ENCODE measurements at regions not wholly inside any gene's neighbourhood (a gene's known extent, or its start where the extent isn't known, plus 50 kb on each side); places are given as distances from the start of the nearest gene placed in this dataset.

GRCh38 chr1:104264521-104264920 is 514.8 kb downstream of the AMY1C start:
- intact Hi-C loops (cut with micrococcal nuclease; ENCODE audit: unreplicated experiment) (loop anchor here (5.0 kb wide), 1 partner anchor 477 kb away; no protein-coding TSS in a partner anchor), in situ Hi-C loops (cut with HindIII; ENCODE audit: extremely low pct_ligation_motif_present, low pct_unique_long_range_greater_than_20kb) (no loop called here)
- H3K9ac ChIP-seq (ENCODE audit: insufficient read depth, low read depth, low read length), result no peak overlapping the region
- H3K4me2 ChIP-seq (ENCODE audit: low read depth, low read length), result no peak overlapping the region
- no peak overlapping the region for H3K27ac ChIP-seq (ENCODE audit: extremely low read length, insufficient read depth, low read length)
- 0 out of 2 replicates have a peak, but pooled peaks cover 6% of the 10 kb centered on the region for H3K9me3 ChIP-seq (ENCODE audit: low read length)
- H3K79me2 ChIP-seq (ENCODE audit: insufficient read depth, low read length), result no peaks in the 10 kb centered on the region
- ATAC-seq (no peak), DNase-seq (ENCODE audit: low spot score) (no peak), FAIRE-seq (no peak)
- BruUV-seq (replicated peaks), result no TSS peak
- no peaks in the 10 kb centered on the region for H3K36me3 ChIP-seq (replicated peaks in 1 of 2; ENCODE audit: control insufficient read depth in 1 of 2, insufficient read depth in 2 of 2, low read length in 2 of 2)
- TF ChIP-seq ZNF710 (CRISPR knock-in tag; IDR thresholded peaks at IDR 0.05; ENCODE audit: borderline replicate concordance), result no peak
- TF ChIP-seq ZNF44 (CRISPR knock-in tag; IDR thresholded peaks at IDR 0.05), result no peak
- no peak for TF ChIP-seq NR2F2 (IDR thresholded peaks at IDR 0.05; ENCODE audit: borderline replicate concordance, low read depth)
- TF ChIP-seq AKAP8 (CRISPR knock-in tag; IDR thresholded peaks at IDR 0.05), result no peak
- TF ChIP-seq RXRA (CRISPR knock-in tag; IDR thresholded peaks at IDR 0.05), result no peak
- TF ChIP-seq FOXC1 (CRISPR knock-in tag; IDR thresholded peaks at IDR 0.05; ENCODE audit: borderline replicate concordance), result no peak
- no peak overlapping the region for H2AFZ ChIP-seq (ENCODE audit: low read length)
- no peak overlapping the region for H3K4me3 ChIP-seq (replicated peaks in 1 of 3; ENCODE audit: insufficient read depth in 1 of 3, low read depth in 2 of 3, low read length in 3 of 3)
- H3K4me1 ChIP-seq (ENCODE audit: insufficient read depth, low read length), result no peaks in the 10 kb centered on the region
- H4K20me1 ChIP-seq (ENCODE audit: insufficient read depth, low read length), result no peaks in the 10 kb centered on the region
- POLR2A ChIA-PET, result no interaction called here
- CTCF ChIA-PET (ENCODE audit: low intra/inter-chr PET ratio, low total read pairs), result no interaction called here
- no peaks in the 10 kb centered on the region for H3K27me3 ChIP-seq (ENCODE audit: control insufficient read depth in 1 of 2, insufficient read depth in 2 of 2, low read length in 2 of 2)
- 4% methylated on average over 2 of the region's 2 CpGs for WGBS (ENCODE audit: low lambda C conversion rate)

- Histone ChIP-seq H3K9ac (ENCODE audit: insufficient read depth, low read depth, low read length) (no peak overlapping the region), H2AFZ (ENCODE audit: low read length) (no peak overlapping the region), H3K4me1 (ENCODE audit: insufficient read depth, low read length) (no peaks in the 10 kb centered on the region), H4K20me1 (ENCODE audit: insufficient read depth, low read length) (no peaks in the 10 kb centered on the region), H3K4me2 (ENCODE audit: low read depth, low read length) (no peak overlapping the region), H3K27ac (ENCODE audit: extremely low read length, insufficient read depth, low read length) (no peak overlapping the region), H3K9me3 (ENCODE audit: low read length) (0 out of 2 replicates have a peak, but pooled peaks cover 6% of the 10 kb centered on the region), H3K36me3 (replicated peaks in 1 of 2; ENCODE audit: control insufficient read depth in 1 of 2, insufficient read depth in 2 of 2, low read length in 2 of 2) (no peaks in the 10 kb centered on the region), H3K79me2 (ENCODE audit: insufficient read depth, low read length) (no peaks in the 10 kb centered on the region), H3K27me3 (ENCODE audit: control insufficient read depth in 1 of 2, insufficient read depth in 2 of 2, low read length in 2 of 2) (no peaks in the 10 kb centered on the region), H3K4me3 (replicated peaks in 1 of 3; ENCODE audit: insufficient read depth in 1 of 3, low read depth in 2 of 3, low read length in 3 of 3) (no peak overlapping the region)
- in situ Hi-C loops (cut with HindIII; ENCODE audit: extremely low pct_ligation_motif_present, low pct_unique_long_range_greater_than_20kb) (no loop called here), intact Hi-C loops (cut with micrococcal nuclease; ENCODE audit: unreplicated experiment) (no loop called here)
- DNase-seq (ENCODE audit: low spot score), result no peak
- ChIA-PET POLR2A (no interaction called here), CTCF (ENCODE audit: low intra/inter-chr PET ratio, low total read pairs) (no interaction called here)
- BruUV-seq (replicated peaks), result no TSS peak
- no peak for FAIRE-seq
- 4% methylated on average over 4 of the region's 4 CpGs for WGBS (ENCODE audit: low lambda C conversion rate)
- no peak for ATAC-seq
- TF ChIP-seq MTA3 (CRISPR knock-in tag; IDR thresholded peaks at IDR 0.05), result no peak
- no peak for TF ChIP-seq ZKSCAN1 (IDR thresholded peaks at IDR 0.05; ENCODE audit: low read length)
- no peak for TF ChIP-seq REST (IDR thresholded peaks at IDR 0.05; ENCODE audit: borderline replicate concordance in 1 of 2, low read depth in 1 of 2, low read length in 2 of 2)
- TF ChIP-seq ZNF678 (CRISPR knock-in tag; IDR thresholded peaks at IDR 0.05), result no peak
- TF ChIP-seq IRX3 (CRISPR knock-in tag; IDR thresholded peaks at IDR 0.05; ENCODE audit: borderline replicate concordance, low read depth), result no peak
- no peak for TF ChIP-seq ZBTB1 (CRISPR knock-in tag; IDR thresholded peaks at IDR 0.05; ENCODE audit: borderline replicate concordance)
- no peak for TF ChIP-seq KLF12 (CRISPR knock-in tag; IDR thresholded peaks at IDR 0.05; ENCODE audit: borderline replicate concordance)
- TF ChIP-seq CENPBD1 (CRISPR knock-in tag; IDR thresholded peaks at IDR 0.05; ENCODE audit: borderline replicate concordance, low read depth), result no peak
Measured at GRCh38 chr1:104265163-104265562, 515.5 kb downstream of the AMY1C start.
